ENCODE measurements at regions not wholly inside any gene's neighbourhood (a gene's known extent, or its start where the extent isn't known, plus 50 kb on each side); places are given as distances from the start of the nearest gene placed in this dataset.

DNA sequence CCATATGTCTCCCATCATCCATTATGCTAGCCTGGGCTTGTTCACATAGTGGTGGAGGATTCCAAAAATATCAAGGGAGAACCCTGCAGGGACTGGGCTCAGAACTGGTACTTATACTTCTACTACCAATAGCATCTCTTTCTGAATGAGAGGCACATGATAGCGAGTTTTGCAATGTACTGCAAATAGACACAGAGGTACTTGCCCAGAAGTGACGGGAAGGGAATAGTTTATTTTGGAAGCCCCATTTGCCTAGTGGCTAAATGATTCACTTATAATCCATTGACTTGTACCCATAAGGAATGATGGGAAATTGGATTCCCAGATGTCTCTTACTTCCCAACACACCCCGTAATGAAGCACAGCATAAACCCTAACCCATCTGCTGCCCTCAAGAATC is 124.8 kb upstream of the ERCC4 start:
- no peak overlapping the region for H2AFZ ChIP-seq (ENCODE audit: low read length)
- H2BK20ac ChIP-seq (ENCODE audit: low read depth, low read length, poor library complexity, severe bottlenecking): no peak overlapping the region
- H3K4me1 ChIP-seq (ENCODE audit: insufficient read depth, low read length): no peaks in the 10 kb centered on the region
- H2BK12ac ChIP-seq (ENCODE audit: insufficient read length, low read depth, low read length): no peak overlapping the region
- no peak overlapping the region for H3K4me2 ChIP-seq (ENCODE audit: insufficient read depth, insufficient read length, low read length)
- H3K23ac ChIP-seq (ENCODE audit: insufficient read length, low read depth, low read length): no peak overlapping the region
- no peak overlapping the region for H4K91ac ChIP-seq (ENCODE audit: insufficient read length, low read depth, low read length)
- H3K18ac ChIP-seq (ENCODE audit: insufficient read length, low read depth, low read length): no peak overlapping the region
- no peak overlapping the region for H3T11ph ChIP-seq (ENCODE audit: low read length)
- H2BK5ac ChIP-seq (ENCODE audit: insufficient read length, low read length): no peak overlapping the region
- H3K27ac ChIP-seq (ENCODE audit: insufficient read length, low read depth, low read length): no peak overlapping the region
- no CpG with 5 or more reads among the region's 3 CpGs for WGBS (ENCODE audit: extremely low coverage, insufficient read length, low lambda C conversion rate)
- Mint-ChIP-seq H3K27me3 (ENCODE audit: low read depth) (peaks cover 8% of the 10 kb centered on the region), H3K9me3 (peaks cover 7 to 11% of the 10 kb centered on the region in 2 experiments; a peak in 4 of 5 replicates), H3K27ac (no peak overlapping the region; a peak in 1 of 7 replicates), H3K36me3 (ENCODE audit: insufficient read depth in 1 of 3, low read depth in 3 of 3) (no peaks in the 10 kb centered on the region), H3K4me3 (no peak overlapping the region), H3K4me1 (peaks cover 0 to 7% of the 10 kb centered on the region in 2 experiments; a peak in 2 of 4 replicates)
- no peaks in the 10 kb centered on the region for H4K20me1 ChIP-seq (ENCODE audit: control insufficient read depth, insufficient read depth, insufficient read length)
- H3K79me1 ChIP-seq (ENCODE audit: insufficient read depth, low read depth, low read length, poor library complexity, severe bottlenecking): no peaks in the 10 kb centered on the region
- H4K8ac ChIP-seq (replicated peaks; ENCODE audit: insufficient read length, low read depth, low read length): no peak overlapping the region
- H2BK15ac ChIP-seq (ENCODE audit: low read depth, low read length): no peak overlapping the region
- no peak overlapping the region for H3K9ac ChIP-seq (ENCODE audit: extremely low read depth, insufficient read length, low read length)
- no peaks in the 10 kb centered on the region for H3K23me2 ChIP-seq (ENCODE audit: insufficient read length, low read depth, low read length, poor library complexity, severe bottlenecking)
- H3K56ac ChIP-seq (ENCODE audit: insufficient read length, low read depth, low read length): no peak overlapping the region
- TF ChIP-seq CTCF (conservative IDR thresholded peaks at IDR 0.05): no peak
- H3K4ac ChIP-seq (ENCODE audit: low read depth, low read length): no peak overlapping the region
- no peak overlapping the region for H4K5ac ChIP-seq (ENCODE audit: insufficient read length, low read depth, low read length)
- no peak overlapping the region for H2BK120ac ChIP-seq (ENCODE audit: low read depth, low read length, poor library complexity, severe bottlenecking)
- no peaks in the 10 kb centered on the region for H3K79me2 ChIP-seq (ENCODE audit: insufficient read depth, low read length)
- no peaks in the 10 kb centered on the region for H3K9me3 ChIP-seq (ENCODE audit: control insufficient read depth, low read depth, low read length)
- H3K27me3 ChIP-seq (ENCODE audit: insufficient read depth, low read length): no peaks in the 10 kb centered on the region
- H3K14ac ChIP-seq (ENCODE audit: insufficient read depth, low read length): no peak overlapping the region
- DNase-seq: no peak
- H2AK5ac ChIP-seq (ENCODE audit: insufficient read length, low read length): no peak overlapping the region
